VCaP (cell line): ENCODE measurements at regions not wholly inside any gene's neighbourhood (a gene's known extent, or its start where the extent isn't known, plus 50 kb on each side); places are given as distances from the start of the nearest gene placed in this dataset.

ENCODE experiments used
- H3K27ac ChIP-seq: fragments of 450-650 bp; 2 replicates; pipeline ENCODE4 v1.5.1; 2017
- TF ChIP-seq, protein P1 (sequence below): fragments of 450-650 bp; conservative IDR thresholded peaks from 2 replicates; pipeline ENCODE4 v1.5.1; 2017; ENCODE audit warnings: mild to moderate bottlenecking, moderate library complexity

DNA sequence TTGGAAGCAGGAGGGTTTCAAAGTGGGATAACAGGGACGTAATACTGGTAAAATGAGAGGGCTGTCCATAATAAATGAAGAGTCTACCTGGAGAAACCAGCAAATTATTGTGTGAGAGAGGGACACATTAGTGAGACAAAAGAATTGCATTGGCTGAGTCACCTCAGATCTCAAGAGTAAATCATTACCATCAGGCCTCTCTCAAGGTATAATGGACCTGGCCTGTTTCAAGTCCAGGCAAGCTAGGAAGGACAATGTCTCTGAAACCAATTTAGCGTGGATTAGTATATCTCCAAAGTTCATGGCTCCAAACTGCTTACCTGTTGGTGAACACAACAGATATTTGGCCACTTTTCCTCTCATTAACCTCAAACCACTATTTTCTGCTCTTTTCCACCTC lies 471.4 kb downstream of the CMPK2 start:
- H3K27ac ChIP-seq = no peak overlapping the region
- TF ChIP-seq, protein P1, sequence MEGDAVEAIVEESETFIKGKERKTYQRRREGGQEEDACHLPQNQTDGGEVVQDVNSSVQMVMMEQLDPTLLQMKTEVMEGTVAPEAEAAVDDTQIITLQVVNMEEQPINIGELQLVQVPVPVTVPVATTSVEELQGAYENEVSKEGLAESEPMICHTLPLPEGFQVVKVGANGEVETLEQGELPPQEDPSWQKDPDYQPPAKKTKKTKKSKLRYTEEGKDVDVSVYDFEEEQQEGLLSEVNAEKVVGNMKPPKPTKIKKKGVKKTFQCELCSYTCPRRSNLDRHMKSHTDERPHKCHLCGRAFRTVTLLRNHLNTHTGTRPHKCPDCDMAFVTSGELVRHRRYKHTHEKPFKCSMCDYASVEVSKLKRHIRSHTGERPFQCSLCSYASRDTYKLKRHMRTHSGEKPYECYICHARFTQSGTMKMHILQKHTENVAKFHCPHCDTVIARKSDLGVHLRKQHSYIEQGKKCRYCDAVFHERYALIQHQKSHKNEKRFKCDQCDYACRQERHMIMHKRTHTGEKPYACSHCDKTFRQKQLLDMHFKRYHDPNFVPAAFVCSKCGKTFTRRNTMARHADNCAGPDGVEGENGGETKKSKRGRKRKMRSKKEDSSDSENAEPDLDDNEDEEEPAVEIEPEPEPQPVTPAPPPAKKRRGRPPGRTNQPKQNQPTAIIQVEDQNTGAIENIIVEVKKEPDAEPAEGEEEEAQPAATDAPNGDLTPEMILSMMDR = no peak

- H3K27ac ChIP-seq = no peak overlapping the region
- TF ChIP-seq, protein P1 = no peak
These were observed 467.3 kb downstream of the CMPK2 start for GRCh38 chr2:6398421-6398820.

GRCh38 chr2:6401301-6401700 lies 464.4 kb downstream of the CMPK2 start:
- TF ChIP-seq, protein P1 = no peak
- no peak overlapping the region for H3K27ac ChIP-seq

DNA sequence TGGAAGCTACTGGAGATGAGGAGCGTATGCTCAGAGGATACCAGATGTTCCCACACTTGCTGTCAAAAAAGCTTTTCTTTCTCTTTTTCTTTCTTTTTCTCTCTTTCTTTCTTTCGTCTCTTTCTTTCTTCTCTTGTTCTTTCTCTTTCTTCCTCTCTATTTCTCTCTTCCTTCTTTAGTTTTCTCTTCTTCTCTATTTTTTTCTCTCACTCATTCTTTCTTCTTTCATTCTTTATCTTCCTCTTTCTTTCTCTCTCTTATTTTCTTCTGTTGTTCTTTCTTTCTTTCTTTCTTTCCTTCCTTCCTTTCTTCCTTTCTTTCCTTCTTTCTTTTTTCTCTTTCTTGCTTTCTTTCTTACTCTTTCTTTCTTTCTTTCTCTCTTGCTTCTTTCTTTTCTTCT lies 457.6 kb downstream of the CMPK2 start:
- TF ChIP-seq, protein P1 = no peak
- H3K27ac ChIP-seq = no peak overlapping the region

DNA sequence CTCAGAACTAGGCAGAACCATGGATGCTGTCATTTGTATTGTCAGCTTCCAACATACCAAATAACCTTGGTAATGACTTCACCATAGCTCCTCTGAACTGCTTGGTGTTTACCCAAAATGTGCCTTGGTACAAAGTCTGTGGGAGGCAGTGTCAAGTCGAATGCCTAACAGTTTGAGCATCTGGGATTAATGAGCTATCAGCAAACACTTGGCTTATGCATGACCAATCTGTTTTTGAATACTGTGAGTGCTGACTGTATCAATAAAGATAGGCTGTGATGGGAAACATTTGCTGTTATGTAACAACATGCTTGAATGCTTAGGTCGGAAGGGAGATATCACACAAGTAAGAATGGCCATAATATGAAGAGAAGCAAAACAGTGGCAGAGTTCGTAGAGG lies 455.4 kb downstream of the CMPK2 start:
- H3K27ac ChIP-seq = no peak overlapping the region
- TF ChIP-seq, protein P1 = no peak

DNA sequence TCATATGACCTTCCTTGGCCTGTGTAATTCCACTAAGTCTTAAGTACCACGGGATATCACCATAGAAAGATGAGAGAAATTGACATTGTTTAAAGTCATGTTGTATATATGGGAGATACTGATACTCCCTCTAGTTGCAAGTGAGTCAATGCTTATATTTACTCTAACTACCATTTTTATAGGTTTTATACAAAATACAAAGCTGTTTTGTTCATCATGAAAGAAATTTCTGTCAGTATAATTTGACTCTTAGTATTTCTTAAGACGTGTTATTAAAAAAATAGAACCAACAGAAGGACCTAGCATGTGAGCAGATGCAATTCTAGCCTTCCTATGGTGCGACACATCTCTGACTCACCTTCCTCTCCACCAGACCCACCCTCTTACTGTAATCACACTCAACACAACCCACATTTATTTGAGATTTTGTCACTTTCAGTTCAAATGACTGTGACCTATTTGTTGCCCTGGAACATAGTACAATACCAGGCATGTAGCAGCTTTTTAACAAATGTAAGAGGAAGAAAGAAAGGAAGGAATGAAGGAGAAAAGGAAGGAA lies 453.1 kb downstream of the CMPK2 start:
- no peak overlapping the region for H3K27ac ChIP-seq
- TF ChIP-seq, protein P1 = no peak

GRCh38 chr2:6417050-6417449 lies 448.7 kb downstream of the CMPK2 start:
- no peak overlapping the region for H3K27ac ChIP-seq
- TF ChIP-seq, protein P1 = no peak

GRCh38 chr2:6418291-6418690 lies 447.4 kb downstream of the CMPK2 start:
- TF ChIP-seq, protein P1 = no peak
- no peak overlapping the region for H3K27ac ChIP-seq
